ENCODE measurements at regions not wholly inside any gene's neighbourhood (a gene's known extent, or its start where the extent isn't known, plus 50 kb on each side); places are given as distances from the start of the nearest gene placed in this dataset.

DNA sequence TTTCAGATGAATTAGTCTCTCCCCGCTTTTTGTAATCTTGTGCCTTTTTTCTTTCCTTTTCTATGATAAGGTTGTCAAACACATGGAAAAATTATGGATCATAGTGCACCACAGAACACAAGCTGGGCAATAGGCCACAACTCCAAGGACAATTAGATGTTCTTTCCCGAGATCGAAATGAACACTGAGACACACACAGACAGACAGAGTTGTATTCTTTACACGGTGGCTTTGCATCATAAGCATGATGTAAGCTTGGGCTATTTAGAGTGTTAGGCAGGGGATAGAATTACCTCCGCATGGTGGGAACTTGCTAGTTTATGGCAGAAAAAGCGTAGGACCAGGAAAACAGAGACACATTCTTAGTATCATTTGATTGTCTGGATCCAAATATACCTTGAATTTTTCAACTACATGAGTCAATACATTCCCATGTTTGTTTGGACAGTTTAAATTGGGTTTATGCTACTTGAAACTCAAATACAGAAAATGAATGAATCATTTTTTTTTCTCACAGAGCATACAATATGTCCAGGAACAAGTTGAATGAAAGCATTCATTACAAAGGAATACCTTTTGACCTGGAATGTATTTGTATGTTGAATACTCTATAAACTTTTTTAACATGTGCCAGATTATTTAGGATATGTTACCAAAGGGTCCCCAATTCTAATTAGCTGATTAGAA lies 1611.5 kb upstream of the TMEFF2 start:
- DNase-seq: no peak

- no peak for DNase-seq
These were observed 1602.1 kb upstream of the TMEFF2 start for GRCh38 chr2:193796847-193797246.

DNA sequence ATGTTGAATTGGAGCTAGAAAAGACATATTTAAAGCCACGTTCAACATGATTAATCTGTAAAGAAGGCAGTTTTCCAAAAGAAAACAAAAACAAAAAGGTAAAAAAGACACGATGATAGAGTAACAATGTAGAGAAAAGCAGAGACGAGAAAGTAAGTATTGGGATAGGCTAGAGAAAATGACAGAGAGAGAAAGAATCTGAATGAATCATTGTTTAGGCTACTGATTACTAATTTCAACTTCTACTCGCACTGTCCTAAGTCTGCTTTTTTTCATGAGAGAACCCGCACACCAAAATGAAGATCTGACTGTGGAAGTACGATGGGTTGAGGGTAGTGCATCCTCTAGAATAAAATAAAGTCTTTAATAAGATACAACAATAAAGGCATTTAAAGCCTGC lies 1599.2 kb upstream of the TMEFF2 start:
- no peak for DNase-seq

GRCh38 chr2:193783681-193784080 lies 1588.9 kb upstream of the TMEFF2 start:
- no peak for DNase-seq

DNA sequence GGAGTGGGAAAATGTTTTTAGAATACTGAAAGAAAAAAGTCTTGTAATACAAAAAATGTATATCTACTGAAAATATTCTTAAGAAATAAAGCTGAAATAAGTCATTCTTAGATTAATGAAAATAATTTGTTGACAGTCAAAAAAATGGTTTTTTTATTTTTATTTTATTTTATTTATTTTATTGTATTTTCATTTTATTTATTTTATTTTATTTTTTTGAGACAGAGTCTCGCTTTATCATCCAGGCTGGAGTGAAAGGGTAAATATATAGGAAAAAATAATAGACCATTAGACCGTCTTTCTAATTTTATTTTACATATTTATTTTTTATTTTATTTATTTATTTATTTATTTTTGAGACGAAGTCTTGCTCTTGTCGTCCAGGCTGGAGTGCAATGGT lies 1583.6 kb upstream of the TMEFF2 start:
- DNase-seq: no peak

GRCh38 chr2:193776988-193777387 lies 1582.3 kb upstream of the TMEFF2 start:
- no peak for DNase-seq

DNA sequence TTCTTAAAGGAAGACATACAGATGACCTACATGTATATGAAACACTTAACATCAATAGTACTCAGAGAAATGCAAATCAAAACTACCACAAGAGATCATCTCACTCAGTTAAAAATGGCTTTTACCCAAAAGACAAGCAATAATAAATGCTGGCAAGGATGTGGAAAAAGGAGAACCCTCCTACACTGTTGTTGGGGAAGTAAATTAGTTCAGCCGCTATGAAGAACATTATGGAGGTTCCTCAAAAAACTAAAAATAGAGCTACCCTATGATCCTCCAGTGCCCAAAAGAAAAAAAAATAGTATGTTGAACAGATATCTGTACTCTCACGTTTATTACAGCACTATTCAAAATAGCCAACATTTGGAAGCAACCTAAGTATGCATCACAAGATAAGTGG lies 1579.4 kb upstream of the TMEFF2 start:
- no peak for DNase-seq

DNA sequence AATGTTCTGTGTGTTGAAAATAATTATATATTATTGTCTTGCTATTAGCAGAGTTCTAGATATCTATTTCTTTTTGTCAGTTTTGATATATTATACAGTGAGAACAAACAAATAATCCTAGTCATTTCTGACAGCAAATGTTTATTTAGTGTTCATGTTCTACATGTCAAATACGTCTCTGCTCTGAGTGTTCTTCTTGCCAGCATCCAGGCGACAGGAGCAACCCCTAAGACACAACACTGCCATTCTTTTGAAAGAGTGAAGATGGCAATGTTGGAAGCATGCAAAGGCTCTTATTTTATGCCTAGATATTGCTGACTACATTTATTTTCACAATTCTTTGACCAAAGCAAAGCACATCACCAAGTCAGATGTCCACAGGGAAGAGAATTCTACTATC lies 1556.6 kb upstream of the TMEFF2 start:
- DNase-seq: no peak

DNA sequence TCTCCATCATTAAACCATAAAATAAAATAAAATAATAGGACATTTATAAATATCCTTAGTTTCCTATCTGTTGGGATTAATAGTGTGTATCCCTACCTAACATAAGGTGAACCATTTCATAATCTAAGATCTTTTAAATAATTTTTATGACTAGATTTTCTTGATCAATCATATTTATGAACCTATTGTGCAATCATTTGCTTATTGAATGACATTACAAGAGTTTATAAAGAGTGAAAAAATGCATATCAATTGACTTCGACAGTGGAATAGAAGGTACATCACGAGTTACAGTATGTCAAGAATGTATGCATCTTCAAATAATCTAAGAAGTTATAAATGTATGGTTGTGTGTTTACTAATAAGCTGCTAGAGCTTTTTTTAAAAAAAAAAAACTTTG lies 1554.8 kb upstream of the TMEFF2 start:
- DNase-seq: no peak

- DNase-seq: no peak
These were observed 1548.4 kb upstream of the TMEFF2 start for GRCh38 chr2:193743089-193743488.

DNA sequence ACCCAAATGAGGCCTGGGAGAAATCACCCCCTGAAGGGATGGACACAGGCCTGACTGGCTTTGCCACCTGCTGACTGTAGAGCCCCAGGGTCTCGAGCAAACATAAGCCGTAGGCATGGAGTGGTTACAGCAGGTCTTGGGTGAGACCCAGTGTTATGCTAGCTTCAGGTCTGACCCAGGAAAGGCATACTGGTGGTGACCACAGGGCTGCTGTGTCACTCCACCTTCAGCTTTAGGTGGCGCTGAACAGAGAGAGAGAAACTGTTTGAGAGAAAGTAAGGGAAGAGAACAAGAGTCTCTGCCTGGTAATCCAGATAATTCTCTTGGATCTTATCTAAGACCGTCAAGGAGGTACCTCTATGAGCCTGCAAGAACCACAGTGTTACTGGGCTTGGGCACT lies 1544.2 kb upstream of the TMEFF2 start:
- DNase-seq: no peak

DNA sequence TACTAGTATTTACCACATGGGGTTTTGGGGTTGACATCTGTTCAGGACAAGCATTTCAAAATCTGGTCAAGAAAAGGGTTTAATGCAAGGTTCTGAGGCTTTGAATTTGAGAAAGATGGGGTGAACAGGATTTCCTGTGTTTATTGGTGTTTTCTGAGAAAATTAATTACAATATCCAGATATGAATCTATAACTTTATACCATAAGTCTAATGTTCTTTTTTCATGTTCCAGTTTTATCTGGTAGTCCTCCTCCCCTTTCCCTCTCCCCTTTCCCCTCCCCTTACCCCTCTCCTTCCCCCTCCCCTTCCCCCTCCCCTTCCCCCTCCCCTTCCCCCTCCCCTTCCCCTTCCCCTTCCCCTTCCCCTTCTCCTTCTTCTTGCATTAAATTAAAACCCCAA lies 1518.2 kb upstream of the TMEFF2 start:
- no peak for DNase-seq

GRCh38 chr2:193703411-193703810 lies 1508.7 kb upstream of the TMEFF2 start:
- DNase-seq: no peak

GRCh38 chr2:193701484-193701883 lies 1506.8 kb upstream of the TMEFF2 start:
- DNase-seq: no peak

GRCh38 chr2:193695367-193695766 lies 1500.6 kb upstream of the TMEFF2 start:
- DNase-seq: peak; percentile 7

- DNase-seq: no peak
These were observed 1499.0 kb upstream of the TMEFF2 start for GRCh38 chr2:193693758-193694157.

GRCh38 chr2:193690572-193690971 lies 1495.8 kb upstream of the TMEFF2 start:
- DNase-seq: no peak

DNA sequence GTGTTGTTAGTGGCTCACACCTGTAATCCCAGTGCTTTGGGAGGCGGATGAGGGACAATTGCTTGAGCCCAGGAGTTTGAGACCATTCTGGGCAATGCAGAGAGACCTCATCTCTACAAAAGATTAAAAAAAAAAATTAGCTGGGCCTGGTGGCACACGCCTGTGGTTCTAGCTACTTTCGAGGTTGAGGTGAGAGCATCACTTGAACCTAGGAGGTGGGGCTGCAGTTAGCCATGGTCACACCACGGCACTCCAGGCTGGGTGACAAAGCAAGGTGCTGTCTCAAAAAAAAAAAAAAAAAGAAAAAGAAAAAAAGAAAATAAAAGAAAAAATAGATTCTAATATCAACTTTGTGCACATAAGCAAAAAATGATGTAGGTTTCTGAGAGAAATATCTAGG lies 1492.5 kb upstream of the TMEFF2 start:
- DNase-seq: no peak

- DNase-seq: no peak
These were observed 1485.1 kb upstream of the TMEFF2 start for GRCh38 chr2:193679847-193680246.

DNA sequence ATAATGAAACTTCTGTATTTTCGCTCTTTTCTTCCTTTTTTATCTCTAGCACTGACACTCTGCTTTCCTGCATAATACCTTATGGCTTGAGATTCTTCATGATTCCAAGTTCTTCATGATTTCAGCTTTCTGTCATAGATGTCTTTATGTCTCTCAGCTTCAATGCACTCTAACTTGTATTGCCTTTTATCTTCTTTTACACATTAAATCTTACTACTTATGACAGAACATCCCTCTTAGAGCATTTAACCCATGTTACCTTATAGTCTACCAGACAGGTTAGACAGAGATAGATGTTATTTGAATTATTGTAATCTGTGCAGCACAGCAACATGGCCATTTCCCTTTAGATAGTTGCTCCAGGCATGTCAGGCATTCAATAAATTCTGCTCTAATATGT lies 1475.7 kb upstream of the TMEFF2 start:
- no peak for DNase-seq

GRCh38 chr2:193668557-193669323 lies 1474.0 kb upstream of the TMEFF2 start:
- no peak for DNase-seq

DNA sequence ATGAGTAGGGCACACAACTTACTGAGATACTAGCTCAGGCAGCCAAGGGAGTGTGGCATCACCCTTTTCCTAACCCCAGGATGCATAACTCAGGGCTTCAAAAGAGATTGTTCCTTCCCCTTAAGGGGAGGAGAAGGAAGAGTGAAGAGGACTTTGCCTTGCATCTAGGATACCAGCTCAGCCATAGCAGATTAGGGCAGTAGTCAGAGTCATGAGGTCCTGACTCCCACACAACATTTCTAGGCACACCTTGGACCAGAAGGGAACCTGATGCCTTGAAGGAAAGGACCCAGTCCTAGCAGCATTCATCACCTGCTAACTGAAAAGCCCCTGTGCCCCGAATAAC lies 1433.2 kb upstream of the TMEFF2 start:
- no peak for DNase-seq

DNA sequence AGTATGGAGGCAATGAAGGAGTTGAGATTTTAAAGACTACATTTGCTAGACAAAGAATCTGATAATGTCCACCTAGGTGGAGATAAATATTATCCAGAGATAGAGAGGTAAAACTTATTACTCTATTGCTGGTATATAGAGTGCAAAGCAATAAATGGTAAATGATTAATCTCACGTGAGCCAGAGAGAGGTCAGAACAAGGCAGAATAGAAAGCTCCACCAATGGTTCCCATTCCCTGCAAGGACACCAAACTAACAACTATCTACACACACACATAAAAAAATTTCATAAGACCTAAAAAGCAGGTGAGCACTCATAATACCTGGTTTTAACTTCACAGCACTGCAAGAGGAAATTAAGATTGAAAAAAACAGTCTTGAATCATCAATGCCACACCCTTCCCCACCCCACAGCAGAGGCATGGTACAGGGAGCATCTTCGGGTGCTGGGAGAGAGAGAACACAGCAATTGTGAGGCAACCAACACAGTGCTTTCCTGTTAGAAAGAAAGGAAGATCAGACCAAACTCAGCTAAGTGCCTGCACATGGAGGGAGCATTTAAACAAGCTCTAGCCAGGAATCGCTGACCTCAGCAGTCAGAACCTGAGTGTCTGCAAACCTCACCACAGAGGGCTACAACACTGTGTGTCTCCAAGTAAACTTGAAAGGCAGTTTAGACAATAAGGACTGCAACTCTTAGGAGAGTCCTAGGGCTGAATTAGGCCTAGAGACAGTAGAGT lies 1432.6 kb upstream of the TMEFF2 start:
- no peak for DNase-seq

- no peak for DNase-seq
These were observed 1413.7 kb upstream of the TMEFF2 start for GRCh38 chr2:193608451-193608850.
